T-helper 2 cell treated with Interferon-gamma antibody and Interleukin-4, amounts not matched to agents 100 ng/mL and 5 ng/mL, for 36 hours (primary cell): ENCODE measurements at regions not wholly inside any gene's neighbourhood (a gene's known extent, or its start where the extent isn't known, plus 50 kb on each side); places are given as distances from the start of the nearest gene placed in this dataset.
"Not testable (repeated sequence)": the region's sequence is repeated elsewhere in the genome, so short reads cannot be mapped to it uniquely, and the experiment has no call there.

Experiments
- intact Hi-C: fragments of 100-400 bp; cut with micrococcal nuclease; formaldehyde crosslinking; loops from one replicate; pipeline ENCODE4 v1.15.1; 2023

GRCh38 chr2:184410160-184410559 lies 188.2 kb upstream of the ZNF804A start:
- intact Hi-C loops: no loop called here

DNA sequence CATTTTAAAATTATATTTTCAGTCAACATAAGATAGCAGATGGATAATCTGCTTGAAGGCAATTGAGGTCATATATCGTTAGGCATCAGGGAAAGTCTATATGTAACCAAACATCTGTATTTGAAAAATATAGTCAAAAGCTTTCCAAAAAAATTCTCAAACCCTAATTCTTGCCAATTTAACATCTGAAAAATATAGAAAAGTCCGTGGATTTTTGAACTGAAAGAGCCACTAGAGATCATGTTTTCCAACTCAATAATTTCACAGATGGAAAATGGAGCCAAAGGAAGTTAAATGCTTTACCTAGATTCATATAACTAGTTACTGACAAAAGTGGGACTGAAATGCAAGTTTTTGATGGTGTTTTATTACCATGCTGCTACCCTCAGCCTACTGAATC lies 185.1 kb upstream of the ZNF804A start:
- intact Hi-C loops: no loop called here

- intact Hi-C loops: no loop called here
These were observed 184.6 kb upstream of the ZNF804A start for GRCh38 chr2:184413671-184414229.

DNA sequence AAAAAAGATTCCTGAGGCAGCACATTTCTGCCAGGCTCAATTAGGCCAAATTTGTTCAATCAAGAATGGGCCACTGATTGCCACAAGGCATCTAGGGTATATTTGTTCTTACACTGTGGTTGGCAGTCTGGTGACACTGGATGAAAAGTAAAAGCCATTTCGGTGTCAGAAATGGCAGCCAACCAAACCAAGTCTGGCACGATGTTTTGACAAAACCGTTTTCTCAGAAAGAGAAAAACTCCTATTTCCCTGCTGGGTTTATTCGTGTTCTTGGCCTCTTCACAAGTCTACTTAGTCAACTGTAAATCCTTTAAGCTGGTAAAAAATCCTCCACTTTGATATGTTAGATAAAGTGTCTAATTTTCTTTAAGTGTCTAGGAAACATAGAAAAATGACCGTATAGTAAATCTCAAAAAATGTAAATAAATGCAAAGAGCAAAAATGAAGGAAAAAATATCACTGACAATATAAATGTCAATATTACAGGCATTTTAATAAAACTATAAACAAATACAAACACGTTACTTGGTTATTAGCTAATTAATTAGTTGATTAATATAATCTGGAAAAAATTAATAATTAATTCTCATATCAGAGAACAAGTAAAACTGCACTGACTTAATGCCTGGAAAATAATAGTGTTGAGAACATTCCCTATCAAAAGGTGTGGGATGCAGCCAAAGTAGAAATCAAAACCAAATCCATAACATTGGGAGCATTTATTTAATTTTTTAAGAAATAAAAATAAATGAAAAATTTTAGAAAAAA lies 182.0 kb upstream of the ZNF804A start:
- intact Hi-C loops: no loop called here

GRCh38 chr2:184419744-184420143 lies 178.6 kb upstream of the ZNF804A start:
- intact Hi-C loops: no loop called here

- intact Hi-C loops: not testable (repeated sequence)
These were observed 176.9 kb upstream of the ZNF804A start for GRCh38 chr2:184421456-184421855.

GRCh38 chr2:184425083-184425482 lies 173.2 kb upstream of the ZNF804A start:
- intact Hi-C loops: no loop called here

DNA sequence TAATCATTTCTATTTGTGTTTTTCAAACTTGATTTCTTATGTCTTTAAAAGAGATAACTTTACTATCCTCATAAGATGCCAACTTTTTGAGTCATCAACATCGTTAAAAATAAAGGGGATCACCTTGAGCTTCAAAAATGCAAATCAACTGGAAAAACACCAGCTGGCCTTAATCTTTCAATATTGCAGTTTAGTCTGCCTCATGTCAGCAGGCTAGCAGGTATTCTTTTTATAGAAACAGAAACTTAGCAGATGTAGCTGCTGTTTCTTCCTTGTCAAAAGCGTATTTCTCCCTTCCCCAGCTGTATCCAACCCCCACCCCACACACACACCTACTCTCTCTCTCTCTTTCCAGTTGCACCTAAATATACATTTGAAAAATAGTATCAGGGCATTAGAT lies 154.1 kb upstream of the ZNF804A start:
- intact Hi-C loops: no loop called here

DNA sequence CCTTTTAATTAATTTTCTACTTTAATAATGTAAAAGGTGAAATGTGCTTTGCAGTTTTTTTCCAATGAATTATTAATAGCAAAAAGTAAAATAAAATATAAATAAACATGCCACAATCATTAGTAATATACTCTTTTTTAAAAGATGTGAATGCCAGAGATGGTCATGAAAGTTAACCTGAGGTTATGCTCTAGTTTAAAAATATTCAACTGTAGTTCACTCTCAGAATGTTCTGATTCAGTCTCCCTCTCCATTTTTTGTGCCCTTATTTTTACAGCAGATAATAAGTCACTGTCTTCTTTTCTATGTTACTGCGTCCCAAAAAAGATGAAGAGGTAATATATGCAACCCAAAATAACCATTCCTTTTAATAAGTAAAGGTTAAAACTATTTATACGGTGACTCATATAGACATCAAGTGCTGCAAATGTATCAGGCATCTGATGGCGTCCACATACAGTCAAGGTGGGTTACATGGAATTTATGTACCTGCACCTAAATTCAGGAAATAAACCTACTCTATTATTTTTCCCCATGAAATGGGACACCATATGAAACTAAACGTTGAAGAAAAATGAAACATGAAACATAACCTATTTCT lies 153.6 kb upstream of the ZNF804A start:
- intact Hi-C loops: no loop called here

- intact Hi-C loops: no loop called here
These were observed 148.6 kb upstream of the ZNF804A start for GRCh38 chr2:184449760-184450159.

DNA sequence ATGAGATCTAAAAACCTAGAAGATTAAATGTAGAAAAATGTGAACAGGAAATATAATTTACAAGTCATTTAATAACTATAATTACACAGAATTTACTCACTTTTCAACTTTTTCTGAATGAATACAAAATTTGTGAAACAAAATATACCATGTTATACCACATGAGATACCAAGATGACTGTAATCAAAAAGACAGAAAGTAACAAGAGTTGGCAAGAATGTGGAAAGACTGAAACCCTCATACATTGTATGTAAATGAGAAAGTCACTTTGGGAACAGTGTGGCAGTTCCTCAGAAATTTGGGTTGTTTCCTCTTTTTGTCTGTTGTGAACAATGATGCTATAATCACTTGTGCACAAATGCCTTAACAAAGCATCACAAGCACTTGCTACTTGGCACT lies 145.4 kb upstream of the ZNF804A start:
- intact Hi-C loops: no loop called here

DNA sequence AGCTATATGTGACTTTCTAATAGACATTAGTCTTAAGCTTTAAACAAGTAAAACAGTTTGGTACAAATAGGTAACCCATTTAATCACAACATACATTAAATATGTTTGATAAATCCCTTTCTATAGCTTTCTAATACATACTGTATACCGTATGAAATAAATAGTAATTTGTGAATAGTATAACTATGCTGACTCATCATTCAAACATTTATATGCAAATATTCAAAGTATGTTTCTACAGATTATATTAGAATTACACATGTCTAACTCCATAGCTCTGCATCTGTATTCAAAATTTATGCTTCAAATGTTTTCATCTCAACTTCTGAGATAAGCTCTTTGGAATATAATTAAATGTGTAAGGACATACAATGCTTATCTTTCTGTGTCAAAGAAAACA lies 142.7 kb upstream of the ZNF804A start:
- intact Hi-C loops: no loop called here

DNA sequence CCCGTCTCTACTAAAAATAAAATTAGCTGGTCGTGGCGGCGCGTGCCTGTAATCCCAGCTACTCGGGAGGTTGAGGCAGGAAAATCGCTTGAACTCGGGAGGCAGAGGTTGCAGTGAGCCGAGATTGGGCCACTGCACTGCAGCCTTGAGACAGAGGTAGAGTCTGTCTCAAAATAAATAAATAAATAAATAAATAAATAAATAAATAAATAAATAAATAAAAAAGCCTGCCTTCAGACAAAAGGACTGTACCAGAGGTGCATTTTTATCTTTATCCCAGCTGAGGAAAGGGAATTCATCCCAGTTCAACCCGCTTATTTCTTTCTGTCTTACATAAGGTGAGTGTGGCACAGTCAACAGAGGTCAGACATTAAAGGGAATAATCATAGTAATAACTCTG lies 141.6 kb upstream of the ZNF804A start:
- intact Hi-C loops: not testable (repeated sequence)

DNA sequence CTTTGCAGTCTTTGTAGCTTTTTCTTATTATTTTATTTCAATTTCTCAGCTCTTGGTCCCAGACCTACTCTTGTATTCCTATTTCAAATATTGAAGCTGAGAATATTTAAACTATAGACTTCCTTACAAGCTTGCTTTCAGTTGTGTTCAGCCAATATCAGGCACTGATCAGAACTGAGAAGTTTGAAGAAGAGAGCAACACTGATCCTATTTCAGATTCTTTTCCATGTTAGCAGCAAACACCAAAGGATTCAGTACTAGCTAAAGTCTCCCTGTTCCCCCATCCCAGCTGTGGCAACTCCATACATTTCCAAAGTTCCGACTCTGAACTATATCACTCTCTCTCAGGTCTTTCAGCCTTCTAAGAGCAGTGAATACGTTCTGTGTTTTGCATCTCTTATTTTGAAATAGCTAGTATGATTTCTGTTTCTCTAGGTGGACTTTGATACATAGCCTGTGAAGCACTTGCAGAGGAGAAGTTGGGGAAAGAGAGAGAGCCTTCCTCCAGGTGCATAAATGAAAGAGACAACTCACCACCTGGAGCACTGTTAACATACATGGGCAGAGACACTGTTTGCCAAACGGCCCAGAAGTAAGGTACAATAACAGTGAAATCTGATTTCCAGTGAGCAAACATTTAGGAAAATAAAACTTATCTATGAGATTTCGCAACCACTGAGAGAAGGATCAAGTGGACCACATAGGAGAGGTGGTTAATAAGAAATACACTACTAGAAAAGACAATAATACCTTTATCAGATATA lies 135.0 kb upstream of the ZNF804A start:
- intact Hi-C loops: no loop called here

GRCh38 chr2:184463866-184464248 lies 134.5 kb upstream of the ZNF804A start:
- intact Hi-C loops: no loop called here

- intact Hi-C loops: no loop called here
These were observed 129.5 kb upstream of the ZNF804A start for GRCh38 chr2:184468826-184469225.

- intact Hi-C loops: no loop called here
These were observed 125.8 kb upstream of the ZNF804A start for GRCh38 chr2:184472481-184472880.

- intact Hi-C loops: no loop called here
These were observed 116.5 kb upstream of the ZNF804A start for GRCh38 chr2:184481865-184482264.

DNA sequence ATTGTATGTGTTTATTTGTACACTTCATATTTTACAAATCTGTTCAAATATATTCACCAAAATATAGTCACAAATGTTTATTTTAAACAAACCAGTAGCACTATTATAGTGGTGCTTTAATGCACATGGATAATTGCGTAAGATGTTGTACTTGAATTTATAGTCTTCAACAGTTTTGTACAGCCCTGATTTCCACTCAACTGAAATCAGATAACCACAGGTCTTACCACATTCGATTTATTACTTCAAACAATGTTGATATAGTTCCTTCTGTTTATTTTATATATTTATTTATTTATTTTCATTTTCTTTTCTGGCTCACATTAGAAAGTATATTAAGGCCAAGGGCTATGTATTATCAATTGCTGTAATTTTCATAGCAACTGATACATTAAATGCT lies 99.4 kb upstream of the ZNF804A start:
- intact Hi-C loops: no loop called here

DNA sequence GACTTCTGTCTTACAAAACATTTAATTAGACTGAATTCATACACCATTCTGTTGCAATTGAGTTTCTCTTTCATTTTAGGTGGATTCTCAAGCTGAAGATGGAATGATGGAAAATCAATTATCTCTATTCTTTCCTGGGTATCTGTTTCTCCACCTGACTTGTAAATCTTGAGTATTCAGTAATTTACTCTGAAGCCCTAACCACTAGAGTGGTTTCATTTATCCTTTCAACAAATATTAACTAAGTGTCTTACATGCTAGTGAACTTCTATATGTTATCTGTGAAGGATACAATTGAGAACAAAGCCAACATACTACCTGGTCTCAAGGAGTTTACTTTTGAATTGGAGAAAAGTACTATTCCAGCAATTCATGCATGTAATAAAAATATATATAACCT lies 94.1 kb upstream of the ZNF804A start:
- intact Hi-C loops: no loop called here

DNA sequence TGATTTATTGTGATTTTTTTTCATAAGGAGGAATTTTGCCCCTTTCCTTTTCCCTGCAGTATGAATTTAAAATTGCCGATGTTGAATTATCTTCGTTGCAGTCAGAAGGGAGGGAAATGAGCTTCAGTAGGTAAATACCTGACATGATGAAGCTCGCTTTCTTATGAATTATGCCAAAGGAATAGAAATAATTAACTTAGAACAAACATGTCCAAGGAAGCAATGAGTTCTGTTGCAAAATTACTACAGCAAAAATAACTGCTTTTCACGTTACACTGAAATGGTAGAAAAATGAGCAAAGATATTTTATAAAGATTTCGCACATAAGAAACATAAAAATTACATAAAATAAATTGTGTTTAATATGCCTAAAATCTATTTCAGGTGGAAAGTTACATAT lies 91.1 kb upstream of the ZNF804A start:
- intact Hi-C loops: no loop called here

- intact Hi-C loops: no loop called here
These were observed 80.9 kb upstream of the ZNF804A start for GRCh38 chr2:184517402-184517801.
